GM23248 (cell line): ENCODE measurements at regions not wholly inside any gene's neighbourhood (a gene's known extent, or its start where the extent isn't known, plus 50 kb on each side); places are given as distances from the start of the nearest gene placed in this dataset.

Experiments
- EZH2 ChIP-seq: fragments of 200-600 bp; sonication (generic); IDR thresholded peaks from 2 replicates; pipeline ENCODE4 v1.6.1; 2018; ENCODE audit warnings: antibody characterized with exemption, mild to moderate bottlenecking; ENCODE audit not compliant: insufficient read depth, poor library complexity, severe bottlenecking
- EZH2phosphoT487 ChIP-seq: fragments of 200-600 bp; sonication (generic); IDR thresholded peaks from 2 replicates; pipeline ENCODE4 v1.6.1; 2018; ENCODE audit warnings: antibody characterized with exemption, moderate library complexity, mild to moderate bottlenecking, low read depth; ENCODE audit not compliant: insufficient read depth

GRCh38 chr20:40760399-40760798 is 71.4 kb upstream of the MAFB start:
- TF ChIP-seq EZH2phosphoT487 (no peak), EZH2 (no peak)
